Neural cell (in vitro differentiated cells): ENCODE measurements at regions not wholly inside any gene's neighbourhood (a gene's known extent, or its start where the extent isn't known, plus 50 kb on each side); places are given as distances from the start of the nearest gene placed in this dataset.

Source experiments
- H2AFZ ChIP-seq: fragments of 200-600, 300-800 bp; sonication (generic), shearing (Covaris generic); 2 replicates; pipeline ENCODE4 v1.6.0; 2014; ENCODE audit warnings: low read depth, mild to moderate bottlenecking, antibody characterized with exemption, low read length, moderate library complexity
- H3F3A ChIP-seq: fragments of 200-600 bp; shearing (Covaris generic); 2 replicates; pipeline ENCODE4 v1.6.1; 2016; ENCODE audit warnings: mild to moderate bottlenecking, moderate library complexity, mixed read lengths, antibody characterized with exemption, low read length; ENCODE audit not compliant: insufficient read depth, poor library complexity, severe bottlenecking
- H3K27ac ChIP-seq: fragments of 200-600, 300-800 bp; sonication (generic), shearing (Covaris generic); 2 replicates; pipeline ENCODE4 v1.5.1; 2014; ENCODE audit warnings: mild to moderate bottlenecking, low read length, moderate library complexity
- H3K27me3 ChIP-seq: fragments of 300-800, 200-600 bp; sonication (generic), shearing (Covaris generic); 2 replicates; pipeline ENCODE4 v1.6.0; 2014; ENCODE audit warnings: mild to moderate bottlenecking, low read depth, low read length, moderate library complexity; ENCODE audit not compliant: insufficient read depth
- H3K36me3 ChIP-seq: fragments of 300-800, 200-600 bp; sonication (generic), shearing (Covaris generic); 2 replicates; pipeline ENCODE4 v1.5.1; 2014; ENCODE audit warnings: mild to moderate bottlenecking, antibody characterized with exemption, low read length, moderate library complexity; ENCODE audit not compliant: insufficient read depth
- H3K4me2 ChIP-seq: fragments of 300-800, 200-600 bp; sonication (generic), shearing (Covaris generic); 2 replicates; pipeline ENCODE4 v1.6.0; 2014; ENCODE audit warnings: mild to moderate bottlenecking, low read length
- H3K4me3 ChIP-seq: fragments of 300-800, 200-600 bp; sonication (generic), shearing (Covaris generic); 2 replicates; pipeline ENCODE4 v1.5.1; 2014; ENCODE audit warnings: mild to moderate bottlenecking, low read length, moderate library complexity
- H3K79me2 ChIP-seq: fragments of 200-600 bp; shearing (Covaris generic); replicated peaks from 2 replicates; pipeline ENCODE4 v1.6.0; 2014; ENCODE audit warnings: mild to moderate bottlenecking, low read length, moderate library complexity; ENCODE audit not compliant: insufficient read depth
- H3K9ac ChIP-seq: fragments of 300-800, 200-600 bp; sonication (generic), shearing (Covaris generic); 2 replicates; pipeline ENCODE4 v1.6.1; 2016; ENCODE audit warnings: mild to moderate bottlenecking, low read length, mixed read lengths
- H3K9me2 ChIP-seq: fragments of 200-600 bp; shearing (Covaris generic); 2 replicates; pipeline ENCODE4 v1.6.1; 2016; ENCODE audit warnings: mild to moderate bottlenecking, low read length, mixed read lengths; ENCODE audit not compliant: insufficient read depth
- H3K9me3 ChIP-seq: fragments of 200-600, 300-800 bp; sonication (generic), shearing (Covaris generic); 2 replicates; pipeline ENCODE4 v1.6.1; 2016; ENCODE audit warnings: mild to moderate bottlenecking, mixed run types, low read length, moderate library complexity, mixed read lengths
- H4K20me1 ChIP-seq: fragments of 200-600 bp; shearing (Covaris generic); 2 replicates; pipeline ENCODE4 v1.6.1; 2016; ENCODE audit warnings: mild to moderate bottlenecking, mixed run types; ENCODE audit not compliant: insufficient read depth
- CTCF ChIP-seq: fragments of 450-650 bp; IDR thresholded peaks from 2 replicates; pipeline ENCODE4 v1.5.1; 2014; ENCODE audit warnings: antibody characterized with exemption, mild to moderate bottlenecking, moderate library complexity; ENCODE audit not compliant: poor library complexity, severe bottlenecking
- EP300 ChIP-seq: fragments of 450-650 bp; conservative IDR thresholded peaks from 2 replicates; pipeline ENCODE4 v1.6.1; 2014; ENCODE audit warnings: antibody characterized with exemption, mild to moderate bottlenecking, moderate library complexity; ENCODE audit not compliant: poor library complexity, severe bottlenecking
- EZH2 ChIP-seq: fragments of 200-600, 300-800 bp; shearing (Covaris generic), sonication (generic); IDR thresholded peaks from 2 replicates; pipeline ENCODE4 v1.6.1; 2014; ENCODE audit warnings: antibody characterized with exemption, low read length, borderline replicate concordance, mild to moderate bottlenecking; ENCODE audit not compliant: insufficient read depth, poor library complexity, severe bottlenecking
- MXI1 ChIP-seq: fragments of 450-650 bp; conservative IDR thresholded peaks from 2 replicates; pipeline ENCODE4 v1.6.1; 2014; ENCODE audit warnings: antibody characterized with exemption, mild to moderate bottlenecking; ENCODE audit not compliant: poor library complexity, severe bottlenecking
- POLR2AphosphoS5 ChIP-seq: IDR thresholded peaks from 2 replicates; pipeline ENCODE4 v1.6.1; 2012
- RAD21 ChIP-seq: fragments of 450-650 bp; conservative IDR thresholded peaks from 2 replicates; pipeline ENCODE4 v1.6.1; 2014; ENCODE audit warnings: antibody characterized with exemption, mild to moderate bottlenecking, moderate library complexity
- REST ChIP-seq: IDR thresholded peaks from 2 replicates; pipeline ENCODE4 v1.6.1; 2012; ENCODE audit warnings: borderline replicate concordance
- SMC3 ChIP-seq: fragments of 450-650 bp; conservative IDR thresholded peaks from 2 replicates; pipeline ENCODE4 v1.6.1; 2014; ENCODE audit warnings: antibody characterized with exemption, mild to moderate bottlenecking, moderate library complexity; ENCODE audit not compliant: poor library complexity
- TAF1 ChIP-seq: IDR thresholded peaks from 2 replicates; pipeline ENCODE4 v1.6.1; 2012; ENCODE audit warnings: low read depth

- H4K20me1 ChIP-seq = no peaks in the 10 kb centered on the region
- H3K4me3 ChIP-seq = no peak overlapping the region
- H3K9me3 ChIP-seq = no peaks in the 10 kb centered on the region
- H3K79me2 ChIP-seq = no peaks in the 10 kb centered on the region
- H3K27ac ChIP-seq = no peak overlapping the region
- H3F3A ChIP-seq = no peaks in the 10 kb centered on the region
- no peaks in the 10 kb centered on the region for H3K9me2 ChIP-seq
- H3K27me3 ChIP-seq = no peaks in the 10 kb centered on the region
- no peak for TF ChIP-seq POLR2AphosphoS5
- TF ChIP-seq EP300 = no peak
- no peak for TF ChIP-seq REST
- TF ChIP-seq CTCF = no peak
- TF ChIP-seq TAF1 = no peak
- TF ChIP-seq EZH2 = no peak
- TF ChIP-seq MXI1 = no peak
- no peak for TF ChIP-seq SMC3
- no peak for TF ChIP-seq RAD21
- no peaks in the 10 kb centered on the region for H3K36me3 ChIP-seq
- H3K9ac ChIP-seq = no peak overlapping the region
- no peak overlapping the region for H2AFZ ChIP-seq
- H3K4me2 ChIP-seq = no peak overlapping the region
These were observed 149.2 kb upstream of the FUT8 start for GRCh38 chr14:65263177-65263788.

- Histone ChIP-seq H3K9me3 (no peaks in the 10 kb centered on the region), H3F3A (no peaks in the 10 kb centered on the region), H3K4me3 (no peak overlapping the region), H3K27ac (no peak overlapping the region), H3K9me2 (no peaks in the 10 kb centered on the region), H3K27me3 (no peaks in the 10 kb centered on the region), H3K9ac (no peak overlapping the region), H3K79me2 (no peaks in the 10 kb centered on the region), H4K20me1 (no peaks in the 10 kb centered on the region), H2AFZ (no peak overlapping the region), H3K4me2 (no peak overlapping the region), H3K36me3 (no peaks in the 10 kb centered on the region)
- TF ChIP-seq EZH2 (no peak), CTCF (no peak), EP300 (no peak), SMC3 (no peak), TAF1 (no peak), RAD21 (no peak), REST (no peak), POLR2AphosphoS5 (no peak), MXI1 (no peak)
These were observed 144.7 kb upstream of the FUT8 start for GRCh38 chr14:65267856-65268255.
